Hematopoietic multipotent progenitor cell treated with erythropoietin and hydrocortisone succinate and interleukin-3 and kit ligand, for 4 days (in vitro differentiated cells): ENCODE measurements at regions not wholly inside any gene's neighbourhood (a gene's known extent, or its start where the extent isn't known, plus 50 kb on each side); places are given as distances from the start of the nearest gene placed in this dataset.

Experiments used
- DNase-seq: peaks from one replicate; pipeline ENCODE4 v3.0.0-alpha.2; 2015

- DNase-seq, result no peak
Observed at GRCh38 chr21:16708101-16708835, 804.6 kb upstream of the CXADR start.

DNA sequence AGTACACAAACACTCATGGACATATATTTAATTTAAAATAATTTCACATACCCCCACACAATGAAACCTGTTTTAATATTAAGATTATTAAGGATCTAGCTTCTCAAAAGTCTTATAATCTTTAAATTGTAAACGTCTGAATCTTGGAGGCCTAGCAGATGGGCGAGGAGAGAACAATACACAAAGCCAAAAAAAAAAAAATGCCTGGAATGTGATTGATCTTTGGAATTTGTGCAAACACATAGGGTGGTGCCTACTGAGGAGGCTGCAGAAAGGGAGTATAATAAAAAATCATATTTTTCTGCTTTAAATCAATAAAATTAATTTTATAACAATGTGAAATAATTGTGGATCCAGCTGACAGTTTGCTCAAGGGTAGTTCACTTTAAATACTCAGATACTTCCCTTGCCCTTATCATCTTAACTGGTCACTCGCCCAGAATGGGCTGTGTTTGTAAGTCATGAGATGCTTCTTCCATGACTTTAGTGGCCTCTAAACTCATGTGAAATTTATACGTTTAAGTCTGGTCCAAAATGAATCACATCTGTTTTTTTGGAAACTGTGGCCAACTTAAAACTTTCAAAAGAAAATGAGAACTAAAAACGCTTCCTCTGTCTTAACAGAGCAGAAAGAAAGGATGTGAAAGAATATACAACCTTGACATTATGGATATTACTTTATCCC, 802.8 kb upstream of the CXADR start:
- DNase-seq, result no peak

GRCh38 chr21:16711757-16712156, 801.1 kb upstream of the CXADR start:
- DNase-seq, result no peak

- peak; percentile 2 for DNase-seq
Observed at GRCh38 chr21:16713331-16714117, 799.3 kb upstream of the CXADR start.

DNA sequence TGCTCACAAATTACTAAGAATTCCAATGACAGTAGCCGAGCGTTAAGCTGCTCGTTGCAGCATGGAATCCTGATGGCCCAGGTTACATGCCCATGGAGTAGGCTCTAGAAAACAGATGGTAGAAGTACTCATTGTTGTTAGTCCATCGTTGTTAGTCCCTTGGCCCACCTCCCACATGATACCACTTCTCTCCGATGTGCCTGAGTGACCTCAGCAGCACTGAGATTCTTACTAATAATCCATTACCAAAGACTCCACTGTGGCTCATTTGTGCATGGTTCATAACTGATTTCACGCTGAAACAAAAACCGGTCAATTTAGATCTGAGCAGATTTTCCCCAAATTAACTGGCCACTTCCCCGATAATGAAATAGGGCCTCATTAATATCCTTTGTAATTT, 772.3 kb upstream of the CXADR start:
- DNase-seq, result no peak

GRCh38 chr21:16741141-16741665, 771.6 kb upstream of the CXADR start:
- no peak for DNase-seq

DNA sequence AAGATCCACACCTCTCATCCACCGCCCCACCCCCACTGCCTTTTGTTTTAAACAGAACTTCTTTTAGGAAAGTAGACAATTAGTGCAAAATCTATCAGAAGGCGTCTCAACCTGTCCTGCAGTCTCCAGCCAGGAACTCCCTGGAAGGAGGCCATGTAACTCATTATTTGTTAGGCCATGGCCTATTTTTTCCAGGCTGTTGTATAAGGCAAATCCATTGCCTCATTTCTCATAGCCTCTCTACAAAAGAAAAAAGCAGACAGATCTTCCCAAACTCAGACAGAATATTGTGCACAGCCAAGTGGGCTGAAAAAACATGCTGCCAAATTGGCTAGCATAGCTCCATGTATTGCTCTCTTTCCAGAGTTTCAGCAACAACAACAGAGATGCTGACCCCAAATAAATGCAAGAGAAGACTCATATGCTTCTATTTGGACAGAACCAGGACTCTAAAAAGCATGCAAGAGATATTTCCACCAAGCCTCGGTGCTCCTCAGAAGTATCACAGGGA, 770.7 kb upstream of the CXADR start:
- no peak for DNase-seq

- DNase-seq, result no peak
Observed at GRCh38 chr21:16742741-16743140, 770.1 kb upstream of the CXADR start.

DNA sequence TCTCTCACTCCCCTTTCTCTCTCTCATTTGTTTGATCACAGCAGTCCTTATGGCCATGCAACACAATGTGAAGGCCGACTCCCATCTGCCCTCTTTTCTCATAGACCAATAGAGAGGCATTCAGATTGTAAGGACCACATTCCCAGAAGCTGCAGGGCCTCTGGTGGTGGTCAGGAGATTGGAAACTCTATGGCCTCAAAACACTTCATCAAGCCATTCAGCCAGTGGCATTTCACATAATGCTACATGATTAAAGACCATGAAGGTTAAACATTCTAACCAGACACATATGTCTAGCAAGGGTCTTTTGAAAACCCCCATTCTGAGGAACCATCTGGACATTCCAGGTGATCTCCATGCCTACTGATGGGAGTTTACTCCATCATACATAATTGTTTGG, 769.5 kb upstream of the CXADR start:
- no peak for DNase-seq

- DNase-seq, result no peak
Observed at GRCh38 chr21:16750926-16751325, 761.9 kb upstream of the CXADR start.

GRCh38 chr21:16751695-16752474, 761.0 kb upstream of the CXADR start:
- no peak for DNase-seq

DNA sequence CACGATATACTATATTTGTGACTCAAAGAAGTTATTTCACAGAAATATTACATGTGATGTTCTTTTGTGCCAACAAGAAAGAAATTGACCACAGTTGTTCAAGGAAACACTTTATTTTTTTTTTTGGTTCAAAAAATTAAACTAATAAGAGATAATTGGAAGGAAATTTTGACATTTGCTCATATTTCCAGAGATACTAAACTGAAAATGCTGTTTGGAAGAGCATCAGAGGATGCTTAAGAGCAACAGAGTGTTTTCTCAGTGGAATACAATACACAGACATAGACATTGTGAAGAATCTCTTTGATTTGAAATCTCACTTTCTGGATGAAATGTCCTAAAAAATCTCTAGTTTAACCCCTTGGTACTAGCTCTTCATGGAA, 760.4 kb upstream of the CXADR start:
- DNase-seq, result no peak

DNA sequence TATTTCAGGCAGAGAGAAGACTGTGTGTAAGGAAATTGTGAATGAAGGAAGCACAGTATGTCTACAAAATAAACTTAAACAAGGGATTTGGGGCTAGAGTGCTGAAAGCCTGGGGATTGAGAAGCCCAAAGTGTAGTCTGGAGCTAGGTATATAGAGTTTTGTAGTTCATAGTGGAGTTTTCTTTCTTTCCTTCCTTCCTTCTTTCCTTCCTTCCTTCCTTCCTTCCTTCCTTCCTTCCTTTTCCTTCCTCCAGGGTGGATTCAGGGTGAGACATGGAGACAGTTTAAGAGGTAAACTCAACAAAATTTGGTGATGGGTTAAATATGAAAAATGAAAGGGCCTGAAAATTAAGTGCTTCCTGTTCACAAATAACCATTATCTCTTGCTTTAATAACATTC, 757.8 kb upstream of the CXADR start:
- no peak for DNase-seq

- DNase-seq, result no peak
Observed at GRCh38 chr21:16767201-16767600, 745.6 kb upstream of the CXADR start.

- no peak for DNase-seq
Observed at GRCh38 chr21:16768096-16768495, 744.7 kb upstream of the CXADR start.

DNA sequence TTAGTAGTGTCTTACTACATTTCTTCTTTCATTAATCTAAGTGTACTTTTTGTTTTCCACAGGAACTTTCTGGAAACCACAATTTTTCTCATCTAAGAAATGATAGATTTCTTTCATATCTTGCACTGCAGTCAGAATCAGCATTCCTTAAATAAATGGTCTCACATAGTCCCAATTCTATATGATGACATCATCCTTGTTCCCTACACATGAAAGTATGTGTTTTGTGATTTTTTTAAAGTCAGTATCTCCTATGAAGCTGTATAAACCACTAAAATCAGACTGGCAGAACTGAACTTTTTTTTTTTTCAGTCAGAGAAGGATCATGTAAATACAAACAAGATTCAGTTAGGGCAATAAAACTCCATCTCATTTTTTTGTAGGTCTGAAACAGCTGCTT, 742.6 kb upstream of the CXADR start:
- DNase-seq, result no peak

- DNase-seq, result no peak
Observed at GRCh38 chr21:16773206-16773605, 739.6 kb upstream of the CXADR start.

- no peak for DNase-seq
Observed at GRCh38 chr21:16775076-16775475, 737.8 kb upstream of the CXADR start.

GRCh38 chr21:16777041-16777720, 735.7 kb upstream of the CXADR start:
- DNase-seq, result no peak

GRCh38 chr21:16788584-16788983, 724.3 kb upstream of the CXADR start:
- DNase-seq, result no peak

- no peak for DNase-seq
Observed at GRCh38 chr21:16789636-16790035, 723.2 kb upstream of the CXADR start.

DNA sequence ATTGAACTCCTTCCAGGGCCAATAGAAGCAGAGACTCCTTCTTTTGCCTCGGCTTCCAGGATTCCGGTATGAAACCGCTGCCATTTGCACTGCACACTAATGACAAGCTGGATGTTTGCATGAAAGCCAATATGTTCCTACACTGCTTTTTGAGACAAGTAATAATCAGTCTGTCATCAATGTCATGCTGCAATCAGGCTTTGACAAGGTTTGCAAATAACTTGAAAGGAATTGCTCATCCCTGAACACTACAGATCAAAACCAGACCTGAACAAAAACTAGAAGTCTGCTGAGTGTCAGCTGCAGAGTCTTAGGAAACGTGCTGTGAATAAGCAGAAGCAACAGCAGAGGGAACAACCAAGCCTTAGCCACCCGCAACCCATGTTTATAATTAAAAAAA, 720.7 kb upstream of the CXADR start:
- no peak for DNase-seq
